ENCODE measurements at regions not wholly inside any gene's neighbourhood (a gene's known extent, or its start where the extent isn't known, plus 50 kb on each side); places are given as distances from the start of the nearest gene placed in this dataset.

DNA sequence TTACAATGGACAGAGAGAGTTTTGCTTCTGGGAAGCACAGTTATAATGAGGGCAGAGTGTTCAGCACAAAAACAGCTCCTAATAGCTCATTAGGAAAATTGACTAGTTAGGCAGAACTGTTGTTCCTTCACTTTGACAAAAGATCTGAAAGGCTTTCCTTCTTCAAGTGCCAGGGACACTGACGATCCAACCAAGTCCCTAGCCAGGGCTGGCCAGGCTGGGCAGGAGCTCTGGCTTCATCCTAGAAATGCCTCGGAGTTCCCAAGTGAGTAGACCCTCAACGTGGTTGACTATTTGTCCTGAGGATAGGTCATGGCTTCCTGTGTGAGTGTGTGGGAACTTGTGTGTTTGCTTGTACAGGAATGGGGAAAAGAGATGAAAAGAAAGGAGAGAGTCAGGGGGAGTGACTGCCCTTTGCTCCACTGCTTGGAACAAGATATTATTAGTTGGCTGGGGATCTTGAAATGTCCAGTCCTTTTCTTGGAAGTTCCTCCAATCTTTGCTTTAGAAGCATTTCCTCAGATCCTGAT lies 617.9 kb downstream of the NTRK3 start:
- TF ChIP-seq, protein P1, sequence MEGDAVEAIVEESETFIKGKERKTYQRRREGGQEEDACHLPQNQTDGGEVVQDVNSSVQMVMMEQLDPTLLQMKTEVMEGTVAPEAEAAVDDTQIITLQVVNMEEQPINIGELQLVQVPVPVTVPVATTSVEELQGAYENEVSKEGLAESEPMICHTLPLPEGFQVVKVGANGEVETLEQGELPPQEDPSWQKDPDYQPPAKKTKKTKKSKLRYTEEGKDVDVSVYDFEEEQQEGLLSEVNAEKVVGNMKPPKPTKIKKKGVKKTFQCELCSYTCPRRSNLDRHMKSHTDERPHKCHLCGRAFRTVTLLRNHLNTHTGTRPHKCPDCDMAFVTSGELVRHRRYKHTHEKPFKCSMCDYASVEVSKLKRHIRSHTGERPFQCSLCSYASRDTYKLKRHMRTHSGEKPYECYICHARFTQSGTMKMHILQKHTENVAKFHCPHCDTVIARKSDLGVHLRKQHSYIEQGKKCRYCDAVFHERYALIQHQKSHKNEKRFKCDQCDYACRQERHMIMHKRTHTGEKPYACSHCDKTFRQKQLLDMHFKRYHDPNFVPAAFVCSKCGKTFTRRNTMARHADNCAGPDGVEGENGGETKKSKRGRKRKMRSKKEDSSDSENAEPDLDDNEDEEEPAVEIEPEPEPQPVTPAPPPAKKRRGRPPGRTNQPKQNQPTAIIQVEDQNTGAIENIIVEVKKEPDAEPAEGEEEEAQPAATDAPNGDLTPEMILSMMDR (conservative IDR thresholded peaks at IDR 0.05; ENCODE audit: low read depth, low read length): no peak
- TF ChIP-seq EZH2 (IDR thresholded peaks at IDR 0.05; ENCODE audit: borderline replicate concordance, low read depth, low read length, poor library complexity, severe bottlenecking): no peak

Data from A673 (cell line).